ENCODE measurements at regions not wholly inside any gene's neighbourhood (a gene's known extent, or its start where the extent isn't known, plus 50 kb on each side); places are given as distances from the start of the nearest gene placed in this dataset.

DNA sequence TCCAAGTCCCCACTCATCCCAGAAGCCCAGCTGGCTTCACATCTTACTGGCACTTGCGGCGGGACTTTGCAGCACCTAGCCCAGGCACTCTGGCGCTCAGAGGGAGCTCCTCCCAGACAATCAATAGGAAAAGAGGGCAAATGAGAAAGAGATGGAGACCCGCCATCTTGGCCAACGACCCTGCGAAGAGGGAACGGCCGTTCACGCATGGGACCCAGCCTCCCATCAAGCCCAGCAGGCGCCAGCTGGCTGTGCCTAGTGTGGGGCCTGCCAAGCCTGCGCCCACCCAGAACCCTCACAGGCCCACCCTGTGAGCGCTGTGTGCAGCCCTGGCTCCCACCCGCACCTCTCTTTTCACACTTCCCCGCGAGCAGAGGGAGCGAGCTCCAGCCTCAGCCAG lies 317.8 kb upstream of the SPRY2 start:
- Histone ChIP-seq H3K36me3 (no peaks in the 10 kb centered on the region), H3K27me3 (no peaks in the 10 kb centered on the region), H3K9me3 (no peaks in the 10 kb centered on the region), H3K4me1 (no peaks in the 10 kb centered on the region), H3K4me3 (no peak overlapping the region), H3K27ac (no peak overlapping the region)
- ATAC-seq (ENCODE audit: low FRiP score in 2 of 2): no peak
- 88 to 92% methylated on average over 11 to 16 of the region's 16 CpGs for WGBS, 2 donors
- no peak for TF ChIP-seq EP300 (IDR thresholded peaks at IDR 0.05)
- TF ChIP-seq POLR2AphosphoS5 (IDR thresholded peaks at IDR 0.05): no peak
- TF ChIP-seq, protein P1, sequence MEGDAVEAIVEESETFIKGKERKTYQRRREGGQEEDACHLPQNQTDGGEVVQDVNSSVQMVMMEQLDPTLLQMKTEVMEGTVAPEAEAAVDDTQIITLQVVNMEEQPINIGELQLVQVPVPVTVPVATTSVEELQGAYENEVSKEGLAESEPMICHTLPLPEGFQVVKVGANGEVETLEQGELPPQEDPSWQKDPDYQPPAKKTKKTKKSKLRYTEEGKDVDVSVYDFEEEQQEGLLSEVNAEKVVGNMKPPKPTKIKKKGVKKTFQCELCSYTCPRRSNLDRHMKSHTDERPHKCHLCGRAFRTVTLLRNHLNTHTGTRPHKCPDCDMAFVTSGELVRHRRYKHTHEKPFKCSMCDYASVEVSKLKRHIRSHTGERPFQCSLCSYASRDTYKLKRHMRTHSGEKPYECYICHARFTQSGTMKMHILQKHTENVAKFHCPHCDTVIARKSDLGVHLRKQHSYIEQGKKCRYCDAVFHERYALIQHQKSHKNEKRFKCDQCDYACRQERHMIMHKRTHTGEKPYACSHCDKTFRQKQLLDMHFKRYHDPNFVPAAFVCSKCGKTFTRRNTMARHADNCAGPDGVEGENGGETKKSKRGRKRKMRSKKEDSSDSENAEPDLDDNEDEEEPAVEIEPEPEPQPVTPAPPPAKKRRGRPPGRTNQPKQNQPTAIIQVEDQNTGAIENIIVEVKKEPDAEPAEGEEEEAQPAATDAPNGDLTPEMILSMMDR (IDR thresholded peaks at IDR 0.05): no peak
- no peak for TF ChIP-seq POLR2A (IDR thresholded peaks at IDR 0.05)
- peak in 1 of 2 donors; percentile 55 for DNase-seq

DNA sequence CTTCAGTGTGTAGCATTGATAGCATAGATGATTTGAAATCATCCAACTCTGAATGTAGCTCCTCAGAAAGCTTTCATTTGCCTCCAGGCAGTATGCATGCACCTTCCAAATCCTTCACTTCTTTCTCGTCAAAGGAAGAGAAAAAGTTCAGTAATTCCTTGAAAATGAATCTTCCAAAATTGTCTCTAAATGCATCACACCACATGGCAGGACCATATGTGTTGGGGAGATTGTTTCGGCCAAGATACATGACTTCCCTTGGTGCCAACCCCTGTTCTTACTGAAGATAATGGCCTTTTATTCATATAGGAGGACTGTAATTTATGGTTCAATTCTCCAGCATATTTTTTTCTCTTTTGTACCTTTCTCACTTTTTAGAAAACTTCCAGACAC lies 315.6 kb upstream of the SPRY2 start:
- 87 to 91% methylated on average over 2 of the region's 2 CpGs for WGBS, 2 donors
- DNase-seq (no peak), ATAC-seq (ENCODE audit: low FRiP score in 2 of 2) (no peak)
- TF ChIP-seq POLR2AphosphoS5 (IDR thresholded peaks at IDR 0.05) (no peak), EP300 (IDR thresholded peaks at IDR 0.05) (no peak), POLR2A (IDR thresholded peaks at IDR 0.05) (no peak)
- TF ChIP-seq, protein P1 (IDR thresholded peaks at IDR 0.05): no peak
- no peak overlapping the region for H3K4me3 ChIP-seq
- no peaks in the 10 kb centered on the region for H3K4me1 ChIP-seq
- H3K9me3 ChIP-seq: no peaks in the 10 kb centered on the region
- no peaks in the 10 kb centered on the region for H3K36me3 ChIP-seq
- H3K27me3 ChIP-seq: no peaks in the 10 kb centered on the region
- H3K27ac ChIP-seq: no peak overlapping the region

DNA sequence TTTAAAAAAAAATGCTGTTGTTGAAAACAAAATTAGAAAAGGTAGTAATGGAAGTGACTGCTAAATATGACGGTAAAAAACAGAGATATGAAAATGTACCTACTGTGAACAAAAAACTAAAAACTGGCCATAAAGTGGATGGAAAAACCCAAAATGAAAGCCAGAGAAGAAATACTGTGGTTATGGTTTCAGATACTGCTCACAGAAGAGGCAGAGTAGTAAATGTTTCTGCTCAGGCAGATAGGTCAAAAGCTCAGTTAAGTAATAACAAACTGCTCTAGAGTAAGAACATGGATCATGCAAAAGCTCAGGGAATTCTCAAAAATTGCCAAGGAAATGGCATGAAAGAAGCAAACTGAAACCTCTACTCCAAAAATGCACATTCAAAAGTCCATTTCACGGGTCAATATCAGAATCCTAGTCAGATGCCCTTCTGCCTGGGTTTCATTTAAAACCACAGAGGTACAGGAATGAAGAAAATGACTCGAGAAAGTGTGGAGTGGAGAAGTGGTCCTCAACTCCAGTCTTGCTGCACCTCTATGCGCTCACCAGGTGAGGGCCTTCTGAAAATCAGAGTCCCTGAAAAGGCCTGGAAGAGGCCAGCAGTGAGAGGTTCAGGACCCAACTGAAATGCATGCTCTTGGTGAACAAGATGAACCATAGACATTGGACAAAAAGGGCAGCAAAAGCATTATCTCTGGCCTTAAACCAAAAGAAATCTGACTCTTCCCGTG lies 315.0 kb upstream of the SPRY2 start:
- H3K4me3 ChIP-seq: no peak overlapping the region
- H3K36me3 ChIP-seq: no peaks in the 10 kb centered on the region
- no peaks in the 10 kb centered on the region for H3K4me1 ChIP-seq
- TF ChIP-seq, protein P1 (IDR thresholded peaks at IDR 0.05): no peak
- TF ChIP-seq EP300 (IDR thresholded peaks at IDR 0.05) (no peak), POLR2AphosphoS5 (IDR thresholded peaks at IDR 0.05) (no peak), POLR2A (IDR thresholded peaks at IDR 0.05) (no peak)
- 75 to 79% methylated on average over 5 of the region's 5 CpGs for WGBS, 2 donors
- H3K27ac ChIP-seq: no peak overlapping the region
- ATAC-seq (ENCODE audit: low FRiP score in 2 of 2): no peak
- no peaks in the 10 kb centered on the region for H3K27me3 ChIP-seq
- no peak for DNase-seq
- H3K9me3 ChIP-seq: no peaks in the 10 kb centered on the region

DNA sequence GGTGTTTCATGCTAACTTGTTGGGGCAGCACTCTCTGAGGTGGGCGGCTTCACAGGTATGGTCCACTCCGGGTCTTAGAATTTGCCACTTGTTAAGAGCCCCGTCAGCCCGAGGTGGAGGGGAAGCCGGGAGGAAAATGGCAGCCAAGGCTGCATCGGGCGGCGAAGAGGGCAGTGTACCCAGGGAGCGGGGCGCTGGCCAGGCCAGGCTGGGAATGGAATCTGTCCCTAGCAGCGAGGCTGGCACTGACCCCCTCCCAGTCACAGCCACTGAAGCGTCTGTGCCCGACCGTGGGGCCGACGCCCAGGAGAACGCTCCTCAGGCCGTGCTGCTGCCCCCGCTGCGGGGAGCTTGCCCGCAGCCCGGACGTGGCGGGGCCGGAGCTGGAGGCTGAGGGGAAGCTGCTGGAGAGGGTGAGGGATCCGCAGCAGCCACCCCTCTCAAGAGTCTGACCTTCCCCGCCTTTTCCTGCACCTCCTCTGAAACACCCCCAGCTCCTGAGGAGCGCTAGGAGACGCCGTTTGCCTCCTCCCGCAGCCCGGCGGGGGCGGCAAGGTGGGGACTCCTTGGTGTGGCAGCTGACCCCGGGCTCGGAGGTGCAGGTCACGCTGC lies 313.8 kb upstream of the SPRY2 start:
- Histone ChIP-seq H3K27ac (no peak overlapping the region), H3K4me3 (peak overlapping the region in 3 of 4 donors; percentile 26 to 42 (median 34)), H3K36me3 (no peaks in the 10 kb centered on the region), H3K9me3 (no peaks in the 10 kb centered on the region), H3K4me1 (no peaks in the 10 kb centered on the region), H3K27me3 (no peaks in the 10 kb centered on the region)
- TF ChIP-seq POLR2A (IDR thresholded peaks at IDR 0.05) (no peak), EP300 (IDR thresholded peaks at IDR 0.05) (no peak), POLR2AphosphoS5 (IDR thresholded peaks at IDR 0.05) (no peak)
- TF ChIP-seq, protein P1 (IDR thresholded peaks at IDR 0.05): no peak
- 54 to 80% methylated on average over 11 to 31 of the region's 37 CpGs for WGBS, 2 donors
- DNase-seq (peak; percentile 21 to 80), ATAC-seq (ENCODE audit: low FRiP score in 2 of 2) (peak in 1 of 2 donors; percentile 10)

Data from upper lobe of left lung (tissue), 6 donors.